Breast epithelium (tissue), 4 donors: ENCODE measurements at regions not wholly inside any gene's neighbourhood (a gene's known extent, or its start where the extent isn't known, plus 50 kb on each side); places are given as distances from the start of the nearest gene placed in this dataset.

Source experiments
- DNase-seq, 2 donors: peaks; one replicate each; pipeline ENCODE4 v3.0.0-alpha.2; 2019; ENCODE audit warnings: low spot score in 2 of 2
- H3K27ac ChIP-seq, 2 donors: fragments of 200-600 bp; sonication (generic) in 1 of 2; one replicate each; pipeline ENCODE4 v1.5.1; 2016 to 2019; ENCODE audit warnings: mild to moderate bottlenecking in 1 of 2
- H3K27me3 ChIP-seq, 2 donors: fragments of 200-600 bp; sonication (generic) in 1 of 2; one replicate each; pipeline versions ENCODE4 v1.5.1 to v1.6.0; 2017 to 2019; ENCODE audit warnings: control low read depth in 1 of 2, mild to moderate bottlenecking in 1 of 2
- H3K36me3 ChIP-seq: fragments of 200-600 bp; one replicate; pipeline ENCODE4 v1.5.1; 2019
- H3K4me1 ChIP-seq, 2 donors: fragments of 200-600 bp; sonication (generic); one replicate each; pipeline ENCODE4 v1.5.1; 2016 to 2019; ENCODE audit warnings: control low read depth in 1 of 2
- H3K4me3 ChIP-seq, 3 donors: fragments of 200-600 bp; sonication (generic); 1 replicate in 2 of 3; 2 replicates in 1 of 3; pipeline ENCODE4 v1.5.1; 2016 to 2019; ENCODE audit warnings: mild to moderate bottlenecking in 3 of 3, moderate library complexity in 2 of 3
- H3K9me3 ChIP-seq, 2 donors: fragments of 200-600 bp; sonication (generic) in 1 of 2; one replicate each; pipeline ENCODE4 v1.5.1; 2016 to 2019; ENCODE audit warnings: control low read depth in 1 of 2
- CTCF ChIP-seq, 3 donors: fragments of 450-650 bp; IDR thresholded peaks; one replicate each; pipeline ENCODE4 v1.5.1; 2016 to 2017; ENCODE audit warnings: antibody characterized with exemption in 3 of 3, mild to moderate bottlenecking in 3 of 3, moderate library complexity in 3 of 3
- POLR2A ChIP-seq: fragments of 450-650 bp; IDR thresholded peaks from one replicate; pipeline ENCODE4 v1.6.1; 2016; ENCODE audit warnings: antibody characterized with exemption, mild to moderate bottlenecking, moderate library complexity
- POLR2AphosphoS5 ChIP-seq, 3 donors: sonication (generic); formaldehyde crosslinking; IDR thresholded peaks; one replicate each; pipeline ENCODE4 v1.6.1; 2017; ENCODE audit warnings: antibody characterized with exemption in 3 of 3
- intact Hi-C: fragments of 100-400 bp; cut with DNase I; formaldehyde crosslinking; loops from one replicate; pipeline ENCODE4 v1.15.1; 2023; ENCODE audit warnings: low total_unique reads

GRCh38 chr14:66435683-66436082 is 50.5 kb upstream of the CCDC196 start:
- no peak overlapping the region for H3K27ac ChIP-seq
- H3K27me3 ChIP-seq: no peaks in the 10 kb centered on the region
- H3K36me3 ChIP-seq: no peaks in the 10 kb centered on the region
- intact Hi-C loops: no loop called here
- DNase-seq: no peak
- TF ChIP-seq CTCF (IDR thresholded peaks at IDR 0.05) (no peak), POLR2AphosphoS5 (IDR thresholded peaks at IDR 0.05) (no peak), POLR2A (no peak)
- no peak overlapping the region for H3K4me3 ChIP-seq
- H3K4me1 ChIP-seq: no peaks in the 10 kb centered on the region
- peaks cover 0 to 34% of the 10 kb centered on the region in 2 donors for H3K9me3 ChIP-seq
